Skeletal muscle cell (primary cell): ENCODE measurements at regions not wholly inside any gene's neighbourhood (a gene's known extent, or its start where the extent isn't known, plus 50 kb on each side); places are given as distances from the start of the nearest gene placed in this dataset.
"Not testable (repeated sequence)": the region's sequence is repeated elsewhere in the genome, so short reads cannot be mapped to it uniquely, and the experiment has no call there.

Experiments
- DNase-seq: peaks from one replicate; pipeline ENCODE4 v3.0.0-alpha.2; 2010; ENCODE audit warnings: low read depth
- H3K4me3 ChIP-seq: 2 replicates; pipeline ENCODE4 v1.5.1; 2011; ENCODE audit warnings: low read depth, mild to moderate bottlenecking, control low read depth, low read length, moderate library complexity

- DNase-seq = no peak
- no peak overlapping the region for H3K4me3 ChIP-seq
Measured at GRCh38 chrX:130467936-130468335, 66.1 kb downstream of the RBMX2 start.

GRCh38 chrX:130468395-130468923, 66.7 kb downstream of the RBMX2 start:
- DNase-seq = no peak
- no peak overlapping the region for H3K4me3 ChIP-seq

GRCh38 chrX:130482871-130483270, 81.1 kb downstream of the RBMX2 start:
- DNase-seq = no peak

GRCh38 chrX:130485870-130486269, 84.1 kb downstream of the RBMX2 start:
- DNase-seq = no peak
- no peak overlapping the region for H3K4me3 ChIP-seq

More at GRCh38 chrX:130482871-130483270, 81.1 kb downstream of the RBMX2 start:
- no peak overlapping the region for H3K4me3 ChIP-seq

GRCh38 chrX:130495502-130495901, 93.7 kb downstream of the RBMX2 start:
- DNase-seq, H3K4me3 ChIP-seq: not testable (repeated sequence)

- H3K4me3 ChIP-seq = no peak overlapping the region
- no peak for DNase-seq
Measured at GRCh38 chrX:130497531-130497930, 95.7 kb downstream of the RBMX2 start.

GRCh38 chrX:130498653-130499274, 97.0 kb downstream of the RBMX2 start:
- no peak for DNase-seq
- no peak overlapping the region for H3K4me3 ChIP-seq

GRCh38 chrX:130502016-130502570, 100.3 kb downstream of the RBMX2 start:
- no peak for DNase-seq
- H3K4me3 ChIP-seq = no peak overlapping the region

GRCh38 chrX:130504019-130504418, 102.2 kb downstream of the RBMX2 start:
- no peak overlapping the region for H3K4me3 ChIP-seq
- no peak for DNase-seq

- no peak for DNase-seq
- H3K4me3 ChIP-seq = no peak overlapping the region
Measured at GRCh38 chrX:130507015-130507414, 105.2 kb downstream of the RBMX2 start.

GRCh38 chrX:130512534-130512933, 110.7 kb downstream of the RBMX2 start:
- DNase-seq, H3K4me3 ChIP-seq: not testable (repeated sequence)

GRCh38 chrX:130516123-130516522, 114.3 kb downstream of the RBMX2 start:
- DNase-seq = no peak
- H3K4me3 ChIP-seq = no peak overlapping the region

GRCh38 chrX:130523460-130524394, 121.9 kb downstream of the RBMX2 start:
- no peak for DNase-seq
- H3K4me3 ChIP-seq = peak overlapping the region; percentile 43

- H3K4me3 ChIP-seq = no peak overlapping the region
- no peak for DNase-seq
Measured at GRCh38 chrX:130524476-130525194, 122.8 kb downstream of the RBMX2 start.

- H3K4me3 ChIP-seq = no peak overlapping the region
- no peak for DNase-seq
Measured at GRCh38 chrX:130529531-130529930, 127.7 kb downstream of the RBMX2 start.

GRCh38 chrX:130531066-130531465, 129.3 kb downstream of the RBMX2 start:
- no peak for DNase-seq
- H3K4me3 ChIP-seq = no peak overlapping the region

GRCh38 chrX:130539721-130540321, 138.0 kb downstream of the RBMX2 start:
- H3K4me3 ChIP-seq = no peak overlapping the region
- no peak for DNase-seq

- no peak for DNase-seq
- no peak overlapping the region for H3K4me3 ChIP-seq
Measured at GRCh38 chrX:130543603-130544325, 142.0 kb downstream of the RBMX2 start.

GRCh38 chrX:130545796-130546195, 144.0 kb downstream of the RBMX2 start:
- no peak for DNase-seq

More at GRCh38 chrX:130545796-130546195, 144.0 kb downstream of the RBMX2 start:
- no peak overlapping the region for H3K4me3 ChIP-seq
